Spleen (tissue), 7 donors: ENCODE measurements at regions not wholly inside any gene's neighbourhood (a gene's known extent, or its start where the extent isn't known, plus 50 kb on each side); places are given as distances from the start of the nearest gene placed in this dataset.
"Not testable (repeated sequence)": the region's sequence is repeated elsewhere in the genome, so short reads cannot be mapped to it uniquely, and the experiment has no call there.

Experiments
- POLR2A ChIP-seq, 3 donors: fragments of 450-650 bp; IDR thresholded peaks; one replicate each; pipeline ENCODE4 v1.5.1; 2017; ENCODE audit warnings: antibody characterized with exemption in 3 of 3, mild to moderate bottlenecking in 1 of 3
- POLR2AphosphoS5 ChIP-seq, 3 donors: sonication (generic); formaldehyde crosslinking; IDR thresholded peaks; one replicate each; pipeline ENCODE4 v1.5.1; 2017; ENCODE audit warnings: antibody characterized with exemption in 3 of 3
- TF ChIP-seq, protein P1 (sequence below), 11 experiments: fragments of 200-600 bp in 7 of 11; fragments of 450-650 bp in 4 of 11; sonication (generic) in 4 of 11; IDR thresholded peaks in 8 of 11; conservative IDR thresholded peaks in 3 of 11; 1 replicate in 7 of 11; 2 replicates in 4 of 11; pipeline versions ENCODE4 v1.4.0 to v1.8.0; 2016 to 2021; ENCODE audit warnings: antibody characterized with exemption in 11 of 11, inconsistent platforms in 4 of 11, mild to moderate bottlenecking in 1 of 11
- donor health status: DM: no; HTN: no; CAD: no; lungs with moderate emphysema.
- donor health status: DM: no; HTN: no; CAD: no.
- donor health status: DM: no; HTN: no; CAD: no.

DNA sequence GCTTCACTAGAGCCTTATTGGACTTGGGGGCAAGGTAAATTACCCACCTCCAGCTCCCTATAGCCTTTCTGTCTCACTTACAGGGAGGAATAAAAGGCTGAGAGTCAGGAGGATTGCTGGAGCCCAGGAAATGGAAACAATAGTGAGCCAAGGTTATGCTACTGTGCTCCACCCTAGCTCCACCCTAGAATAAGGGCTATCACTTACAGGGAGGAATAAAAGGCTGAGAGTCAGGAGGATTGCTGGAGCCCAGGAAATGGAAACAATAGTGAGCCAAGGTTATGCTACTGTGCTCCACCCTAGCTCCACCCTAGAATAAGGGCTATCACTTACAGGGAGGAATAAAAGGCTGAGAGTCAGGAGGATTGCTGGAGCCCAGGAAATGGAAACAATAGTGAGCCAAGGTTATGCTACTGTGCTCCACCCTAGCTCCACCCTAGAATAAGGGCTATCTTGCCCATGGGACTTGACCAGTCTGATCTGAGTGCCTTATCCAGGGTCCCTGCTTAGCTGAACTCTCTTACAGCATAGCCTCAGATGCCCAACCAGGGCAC is 150.6 kb upstream of the UGT8 start:
- TF ChIP-seq POLR2A, POLR2AphosphoS5 (IDR thresholded peaks at IDR 0.05): not testable (repeated sequence)
- TF ChIP-seq, protein P1, sequence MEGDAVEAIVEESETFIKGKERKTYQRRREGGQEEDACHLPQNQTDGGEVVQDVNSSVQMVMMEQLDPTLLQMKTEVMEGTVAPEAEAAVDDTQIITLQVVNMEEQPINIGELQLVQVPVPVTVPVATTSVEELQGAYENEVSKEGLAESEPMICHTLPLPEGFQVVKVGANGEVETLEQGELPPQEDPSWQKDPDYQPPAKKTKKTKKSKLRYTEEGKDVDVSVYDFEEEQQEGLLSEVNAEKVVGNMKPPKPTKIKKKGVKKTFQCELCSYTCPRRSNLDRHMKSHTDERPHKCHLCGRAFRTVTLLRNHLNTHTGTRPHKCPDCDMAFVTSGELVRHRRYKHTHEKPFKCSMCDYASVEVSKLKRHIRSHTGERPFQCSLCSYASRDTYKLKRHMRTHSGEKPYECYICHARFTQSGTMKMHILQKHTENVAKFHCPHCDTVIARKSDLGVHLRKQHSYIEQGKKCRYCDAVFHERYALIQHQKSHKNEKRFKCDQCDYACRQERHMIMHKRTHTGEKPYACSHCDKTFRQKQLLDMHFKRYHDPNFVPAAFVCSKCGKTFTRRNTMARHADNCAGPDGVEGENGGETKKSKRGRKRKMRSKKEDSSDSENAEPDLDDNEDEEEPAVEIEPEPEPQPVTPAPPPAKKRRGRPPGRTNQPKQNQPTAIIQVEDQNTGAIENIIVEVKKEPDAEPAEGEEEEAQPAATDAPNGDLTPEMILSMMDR (IDR thresholded peaks at IDR 0.05 in 8 of 11, conservative IDR thresholded peaks at IDR 0.05 in 3 of 11): not testable (repeated sequence)
